GM19238 (cell line): ENCODE measurements at regions not wholly inside any gene's neighbourhood (a gene's known extent, or its start where the extent isn't known, plus 50 kb on each side); places are given as distances from the start of the nearest gene placed in this dataset.
"Not testable (repeated sequence)": the region's sequence is repeated elsewhere in the genome, so short reads cannot be mapped to it uniquely, and the experiment has no call there.

ENCODE experiments used
- DNase-seq: peaks from one replicate; pipeline ENCODE4 v3.0.0; 2011; ENCODE audit warnings: low spot score; ENCODE audit not compliant: insufficient read length

DNA sequence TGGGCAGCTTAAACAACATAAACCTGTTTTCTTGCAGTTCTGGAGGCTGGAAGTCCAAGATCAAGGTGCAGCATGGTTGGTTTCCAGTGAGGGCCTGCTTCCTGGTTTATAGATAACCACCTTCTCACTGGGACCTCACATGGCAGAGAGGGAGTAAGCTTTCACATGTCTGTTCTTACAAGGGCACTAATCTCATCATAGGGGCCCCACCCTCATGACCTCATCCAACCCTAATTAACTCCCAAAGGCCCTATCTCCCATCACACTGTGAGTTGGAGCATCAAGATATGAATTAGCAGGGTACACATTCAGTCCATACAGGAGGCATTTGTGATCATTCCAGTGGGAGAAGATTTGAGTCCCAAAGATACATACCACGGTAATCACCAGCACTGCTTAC is 50.5 kb upstream of the GRIN2A start:
- no peak for DNase-seq

DNA sequence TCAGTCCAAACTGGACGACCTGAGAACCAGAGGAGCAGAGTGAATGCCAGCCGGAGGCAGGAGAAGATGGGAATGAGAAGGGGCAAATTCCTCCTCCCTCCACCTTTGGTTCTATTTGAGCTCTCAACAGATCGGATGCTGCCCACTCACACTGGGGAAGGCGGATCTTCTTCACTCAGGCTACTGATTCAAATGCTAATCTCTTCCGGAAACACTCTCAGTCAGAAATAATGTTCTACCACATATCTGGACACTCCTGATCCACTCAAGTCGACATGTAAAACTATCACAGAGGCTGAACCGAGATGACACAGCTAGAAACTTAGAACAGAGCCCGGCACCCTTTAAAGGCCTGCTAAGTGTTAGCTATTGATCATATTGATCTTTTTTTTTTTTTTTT is 57.4 kb upstream of the GRIN2A start:
- no peak for DNase-seq

DNA sequence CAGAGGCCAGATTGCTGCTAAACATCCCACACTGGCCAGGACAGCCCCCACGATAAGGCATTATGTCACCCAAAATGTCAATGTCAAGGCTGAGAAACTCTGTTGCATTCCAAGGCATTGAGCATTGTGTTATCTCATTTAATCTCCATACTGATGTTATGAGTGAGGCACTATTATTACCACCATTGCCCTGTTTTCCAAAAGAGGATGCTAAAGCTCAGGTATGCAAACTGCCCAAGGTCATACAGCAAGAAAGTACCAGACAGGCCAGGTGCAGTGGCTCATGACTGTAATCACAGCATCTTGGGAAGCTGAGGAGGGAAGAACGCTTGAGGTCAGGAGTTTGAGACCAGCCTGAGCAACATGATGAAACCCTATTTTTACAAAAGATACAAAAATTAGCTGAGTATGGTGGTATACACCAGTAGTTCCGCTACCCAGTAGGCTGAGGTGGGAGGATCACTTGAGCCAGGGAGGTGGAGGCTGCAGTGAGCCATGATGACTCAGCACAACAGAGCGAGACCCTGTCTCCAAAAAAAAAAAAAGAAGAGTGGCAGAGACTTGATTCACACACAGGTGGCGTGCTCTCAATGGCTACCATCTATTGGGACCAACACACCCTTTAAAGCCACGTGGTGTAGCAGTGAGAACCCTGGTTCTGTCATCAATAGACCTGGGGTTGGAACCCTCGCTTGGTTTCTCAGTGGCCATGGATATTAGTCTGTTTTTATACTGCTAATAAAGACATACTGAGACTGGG is 58.8 kb upstream of the GRIN2A start:
- no peak for DNase-seq

DNA sequence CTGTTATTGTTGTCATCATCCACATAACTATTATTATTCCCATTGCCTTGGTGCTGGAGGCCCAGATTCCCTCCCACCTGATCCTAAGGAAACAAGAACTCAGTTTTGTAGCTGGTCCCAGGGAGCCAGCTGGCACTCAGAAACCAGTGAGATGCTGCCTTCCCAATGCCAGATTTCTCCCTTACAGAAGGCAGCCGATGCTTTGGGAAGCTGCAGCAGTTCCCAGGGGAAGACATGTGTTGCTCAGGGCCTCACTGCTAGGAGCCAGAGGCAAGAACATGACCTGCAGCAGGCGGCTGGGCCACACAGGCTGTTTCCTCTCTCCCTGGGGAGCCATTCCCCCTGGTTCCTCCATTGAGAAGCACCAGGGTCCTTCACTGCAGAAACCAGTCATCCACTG is 59.9 kb upstream of the GRIN2A start:
- no peak for DNase-seq

DNA sequence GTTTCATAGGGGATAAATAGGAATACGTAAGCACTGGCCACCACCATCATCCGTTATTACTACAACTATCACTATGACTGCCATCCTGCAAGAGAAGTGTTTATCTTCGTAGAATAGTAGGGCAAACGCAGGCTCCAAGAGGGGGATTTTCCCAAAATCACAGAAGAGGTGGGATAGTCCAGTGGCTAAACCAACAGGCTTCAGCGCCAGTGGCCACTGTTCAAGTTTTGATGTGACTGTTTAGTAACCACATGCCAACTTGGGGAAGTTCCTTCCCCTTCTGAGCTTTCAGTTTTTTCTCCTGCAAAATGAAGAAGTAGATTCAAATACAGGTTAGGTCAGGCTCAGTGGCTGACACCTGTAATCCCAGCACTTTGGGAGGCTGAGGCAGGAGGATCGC is 60.7 kb upstream of the GRIN2A start:
- no peak for DNase-seq

DNA sequence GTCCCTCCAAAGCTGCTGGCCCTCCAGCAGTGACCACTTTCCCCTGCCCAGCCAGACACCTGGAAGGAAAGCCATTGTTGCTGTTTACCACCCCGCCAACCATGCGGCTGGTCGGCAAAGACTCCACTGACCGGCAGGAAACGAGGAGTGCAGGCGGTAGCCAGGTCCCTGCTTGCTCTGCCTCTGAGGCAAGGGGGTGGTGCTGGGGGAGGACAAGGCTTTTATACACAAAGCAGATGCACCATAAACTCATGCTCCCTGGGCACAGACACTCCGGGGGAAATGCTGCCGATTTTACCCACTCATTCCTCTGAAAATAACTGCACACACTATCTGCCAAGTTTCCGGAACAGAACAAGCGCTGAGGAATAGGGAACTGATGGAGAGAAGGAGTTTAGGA is 62.8 kb upstream of the GRIN2A start:
- DNase-seq, result no peak

DNA sequence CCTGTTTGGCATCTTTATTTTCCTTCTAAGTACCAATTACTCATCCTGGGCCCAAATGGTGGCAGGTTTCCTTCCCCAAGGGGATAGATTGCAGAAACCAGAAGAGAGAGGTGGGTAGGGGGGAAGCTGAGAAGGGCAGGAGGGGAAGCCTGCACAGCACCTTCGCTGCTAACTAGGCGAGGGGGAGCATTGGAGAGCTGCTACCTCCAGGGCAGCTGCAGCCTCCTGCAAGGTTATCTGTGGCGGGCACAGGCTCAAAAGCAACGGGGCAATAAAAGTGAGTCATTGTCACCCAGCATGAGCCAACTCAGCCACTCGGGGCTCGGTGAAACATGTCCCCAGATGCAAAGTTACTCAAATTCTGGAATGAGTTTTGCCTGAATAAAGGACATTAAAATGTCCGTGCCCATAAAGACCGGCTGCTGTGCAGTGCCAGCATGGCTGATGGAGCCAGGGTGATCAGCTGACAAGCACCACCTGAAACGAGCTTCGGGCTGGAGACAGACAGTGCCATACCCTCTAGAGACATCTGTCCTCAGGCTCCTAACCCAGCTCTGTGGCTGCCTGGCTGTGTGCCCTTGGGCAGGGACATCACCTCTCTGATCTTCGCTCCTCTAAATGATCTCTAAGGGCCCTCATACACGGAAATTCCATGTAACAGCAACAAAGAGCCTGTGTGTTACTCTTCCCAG is 68.1 kb upstream of the GRIN2A start:
- DNase-seq, result no peak

DNA sequence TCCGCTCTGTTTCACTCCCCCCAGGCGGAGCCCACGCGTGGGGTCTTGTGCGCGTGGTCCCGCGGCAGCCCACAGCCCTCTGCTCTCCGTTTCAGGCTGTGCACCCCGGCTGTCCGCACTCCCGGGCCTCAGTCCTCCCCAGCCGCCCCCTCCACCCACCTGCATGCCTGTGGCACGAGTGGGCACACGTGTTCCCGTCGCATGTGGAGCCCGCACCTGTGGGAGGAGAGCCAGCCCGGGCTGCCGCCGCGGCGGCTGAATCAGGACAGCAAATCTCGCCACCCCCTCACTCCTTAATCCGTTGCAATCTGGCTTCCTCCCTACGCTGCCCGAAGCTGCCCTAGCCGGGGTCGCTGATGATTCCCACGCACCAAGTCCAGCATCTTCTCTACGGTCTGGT is 69.9 kb upstream of the GRIN2A start:
- DNase-seq, result no peak

DNA sequence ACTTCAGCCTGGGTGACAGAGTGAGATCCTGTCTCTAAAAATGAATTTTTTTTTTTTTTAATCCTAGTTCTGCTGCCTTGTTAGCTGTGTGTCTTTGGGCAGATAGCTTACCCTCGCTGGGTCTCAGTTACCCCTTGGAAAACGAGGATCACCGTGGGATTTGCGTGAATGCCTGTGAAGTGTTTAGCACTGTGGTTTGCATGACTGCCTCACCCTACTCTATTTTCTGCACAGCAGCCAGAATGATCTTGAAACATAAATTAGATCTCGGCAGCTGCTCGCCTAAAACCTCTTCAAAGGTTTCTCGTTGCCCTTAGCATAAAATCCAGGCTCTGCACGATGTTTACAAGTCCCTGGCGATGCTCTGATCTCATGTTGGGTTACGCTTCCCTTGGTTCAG is 71.2 kb upstream of the GRIN2A start:
- no peak for DNase-seq

DNA sequence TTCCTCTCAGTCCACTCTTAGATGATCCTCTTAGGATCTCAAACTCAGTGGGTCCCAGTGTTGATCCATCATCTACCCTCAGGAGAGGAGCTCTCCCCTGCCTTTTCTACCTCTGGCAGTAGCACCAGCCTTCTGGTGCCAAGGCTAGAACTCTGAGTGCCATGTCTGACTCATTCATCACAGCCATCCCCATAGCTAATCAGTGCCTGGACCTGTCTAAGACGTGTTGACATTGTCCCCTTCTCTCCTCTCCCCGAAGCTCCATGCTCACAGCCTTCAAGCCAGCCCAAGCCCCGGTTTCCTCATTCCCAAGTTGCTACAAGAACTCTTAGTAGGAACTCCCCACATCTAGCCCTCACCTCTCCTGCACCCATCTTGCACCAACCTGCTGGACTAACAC is 73.5 kb upstream of the GRIN2A start:
- DNase-seq, result no peak

DNA sequence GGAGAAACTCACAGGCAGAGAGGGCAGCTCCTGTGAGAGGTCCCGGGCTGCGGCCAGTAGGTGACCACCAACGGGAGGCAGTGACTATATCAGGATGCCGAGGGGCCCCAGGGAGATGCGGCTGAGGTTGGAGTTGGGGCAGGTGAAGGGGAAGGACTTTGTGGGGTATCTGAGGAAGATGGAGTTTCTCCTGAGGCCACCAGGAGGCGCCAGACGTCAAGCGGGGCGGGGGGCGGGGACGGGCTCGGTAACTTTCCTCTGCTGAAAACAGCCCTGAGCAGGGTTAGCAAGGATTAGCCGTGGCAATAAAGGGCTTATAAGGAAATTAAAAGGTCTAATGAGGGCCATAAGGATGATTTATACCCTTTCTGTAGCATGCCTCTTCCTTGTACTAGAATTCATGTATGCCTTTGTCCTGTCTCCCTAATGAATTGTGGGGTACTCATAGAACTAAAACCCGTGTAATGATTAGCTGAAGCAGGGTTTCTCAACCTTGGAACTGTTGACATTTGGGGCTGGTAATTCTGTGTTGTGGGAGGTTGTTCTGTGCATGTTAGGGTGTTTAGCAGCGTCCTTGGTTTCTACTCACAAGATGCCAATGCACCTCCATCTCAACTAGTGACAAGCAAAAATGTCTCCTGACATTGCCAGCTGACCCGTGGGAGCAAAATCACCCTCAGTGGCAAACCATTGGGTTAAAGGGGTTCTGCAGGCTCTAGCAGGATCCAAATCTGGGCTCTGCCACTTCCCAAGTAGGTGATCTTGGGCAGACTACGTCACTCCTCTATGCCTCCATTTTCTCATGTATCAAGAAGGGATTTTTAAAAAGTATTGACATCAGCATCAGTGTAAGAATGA is 74.8 kb upstream of the GRIN2A start:
- peak; percentile 72 for DNase-seq

DNA sequence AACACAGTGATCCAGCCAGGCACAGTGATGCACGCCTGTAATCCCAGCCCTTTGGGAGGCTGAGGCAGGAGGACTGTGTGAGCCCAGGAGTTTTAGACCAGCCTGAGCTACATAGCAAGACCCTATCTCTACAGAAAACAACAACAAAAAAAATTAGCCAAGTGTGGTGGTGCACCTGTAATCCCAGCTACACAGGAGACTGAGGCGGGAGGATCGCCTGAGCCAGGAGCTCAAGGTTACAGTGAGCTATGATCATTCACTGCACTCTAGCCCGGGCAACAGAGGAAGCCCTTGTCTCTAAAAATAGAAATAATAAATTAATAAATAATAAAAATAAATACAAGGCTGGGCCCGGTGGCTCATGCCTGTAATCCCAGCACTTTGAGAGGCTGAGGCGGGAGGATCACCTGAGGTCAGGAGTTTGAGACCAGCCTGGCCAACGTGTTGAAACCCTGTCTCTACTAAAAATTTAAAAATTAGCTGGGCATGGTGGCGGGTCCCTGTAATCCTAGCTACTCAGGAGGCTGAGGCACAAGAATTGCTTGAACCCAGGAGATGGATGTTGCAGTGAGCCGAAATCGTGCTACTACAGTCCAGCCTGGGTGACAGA is 75.5 kb upstream of the GRIN2A start:
- DNase-seq, result not testable (repeated sequence)

DNA sequence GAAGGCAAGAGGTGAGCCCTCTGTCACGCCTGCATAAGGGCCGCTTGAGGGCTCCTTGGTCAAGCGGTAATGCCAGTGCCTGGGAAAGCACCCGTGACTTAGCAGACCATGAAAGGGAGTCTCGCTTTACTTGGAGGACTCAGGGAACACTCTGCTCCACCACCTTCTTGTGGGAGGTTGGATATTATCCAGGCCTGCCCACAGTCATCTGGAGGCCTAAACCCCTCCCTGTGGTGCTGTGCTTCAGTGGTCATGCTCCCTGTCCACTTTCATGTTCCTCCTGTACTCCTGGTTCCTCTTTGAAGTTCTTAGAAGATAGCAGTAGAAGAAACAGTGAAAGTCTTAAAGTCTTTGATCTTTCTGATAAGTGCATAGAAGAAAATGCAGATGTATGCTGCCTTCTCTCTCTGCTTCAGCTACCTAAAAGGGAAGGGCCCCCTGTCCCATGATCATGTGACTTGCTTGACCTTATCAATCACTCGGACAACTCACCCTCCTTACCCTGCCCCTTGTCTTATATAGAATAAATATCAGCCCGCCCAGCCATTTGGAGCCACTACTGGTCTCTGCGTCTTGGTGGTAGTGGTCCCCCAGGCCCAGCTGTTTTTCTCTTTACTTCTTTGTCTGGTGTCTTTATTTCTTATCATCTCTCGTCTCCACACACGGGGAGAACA is 76.8 kb upstream of the GRIN2A start:
- not testable (repeated sequence) for DNase-seq

DNA sequence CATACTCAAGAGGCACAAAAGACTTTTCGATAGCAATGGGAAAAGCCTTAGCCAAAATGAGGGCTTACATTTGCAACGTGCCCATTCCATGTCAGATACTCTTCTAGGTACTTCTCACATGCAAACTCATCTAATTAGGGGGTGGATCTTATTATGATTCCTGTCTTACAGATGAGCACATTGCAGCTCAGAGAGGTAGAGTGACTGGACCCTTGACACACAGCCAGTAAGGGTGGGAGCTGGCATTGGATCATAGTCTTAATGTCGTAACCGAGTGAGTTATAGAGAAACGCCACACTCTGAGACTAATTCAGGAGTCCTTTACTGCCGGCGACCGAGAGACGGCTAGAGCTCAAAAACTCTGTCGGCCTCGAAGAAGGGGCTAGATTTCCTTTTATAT is 78.8 kb upstream of the GRIN2A start:
- no peak for DNase-seq

DNA sequence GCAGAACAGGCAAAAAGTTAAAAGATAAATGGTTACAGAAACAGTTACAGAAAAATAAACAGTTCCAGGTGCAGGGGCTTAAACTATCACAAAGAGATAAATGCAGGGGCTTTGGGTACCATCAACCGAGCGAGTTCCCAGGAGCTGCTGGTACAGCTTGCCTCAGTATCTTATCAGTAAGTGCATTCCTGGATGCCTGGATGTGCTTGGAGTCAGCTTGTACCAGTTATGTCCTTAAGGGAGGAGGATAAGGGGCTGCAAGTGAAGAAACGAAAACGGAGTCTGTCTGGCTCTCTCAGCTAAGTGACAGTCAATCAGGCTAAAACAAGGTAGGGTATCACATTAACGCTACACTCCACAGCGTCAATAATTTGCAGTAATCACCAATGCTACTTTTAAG is 79.3 kb upstream of the GRIN2A start:
- not testable (repeated sequence) for DNase-seq

DNA sequence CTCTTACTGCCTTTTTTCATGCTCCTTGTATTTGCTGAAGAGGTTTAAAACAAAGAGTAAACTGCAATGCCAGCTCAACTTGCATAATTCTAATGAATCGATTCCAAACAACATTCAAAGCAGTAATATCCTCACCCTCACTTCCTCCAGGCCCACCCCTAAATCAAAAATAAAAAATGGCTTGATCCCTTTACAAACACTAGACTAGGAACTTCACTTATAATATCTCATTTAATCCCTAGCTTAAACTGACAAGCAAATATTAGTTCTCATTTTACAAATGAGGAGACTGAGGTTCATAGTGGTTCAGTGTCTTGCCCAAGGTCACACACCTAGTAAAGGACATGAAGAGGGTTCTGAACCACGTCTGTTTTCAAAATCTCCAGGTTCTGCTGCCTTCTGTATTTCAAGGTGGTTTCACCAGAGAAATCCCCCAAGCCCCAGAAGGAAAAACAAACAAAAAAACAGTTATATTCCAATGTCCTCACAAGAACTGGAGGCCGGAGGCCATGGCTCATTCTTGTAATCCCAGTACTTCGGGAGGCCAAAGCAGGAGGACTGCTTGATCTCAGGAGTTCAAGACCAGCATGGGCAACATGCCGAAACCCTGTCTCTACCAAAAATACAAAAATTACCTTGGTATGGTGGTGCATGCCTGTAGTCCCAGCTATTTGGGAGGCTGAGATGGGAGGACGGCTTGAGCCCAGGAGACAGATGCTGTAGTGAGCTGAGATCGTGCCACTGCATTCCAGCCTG is 80.3 kb upstream of the GRIN2A start:
- no peak for DNase-seq

DNA sequence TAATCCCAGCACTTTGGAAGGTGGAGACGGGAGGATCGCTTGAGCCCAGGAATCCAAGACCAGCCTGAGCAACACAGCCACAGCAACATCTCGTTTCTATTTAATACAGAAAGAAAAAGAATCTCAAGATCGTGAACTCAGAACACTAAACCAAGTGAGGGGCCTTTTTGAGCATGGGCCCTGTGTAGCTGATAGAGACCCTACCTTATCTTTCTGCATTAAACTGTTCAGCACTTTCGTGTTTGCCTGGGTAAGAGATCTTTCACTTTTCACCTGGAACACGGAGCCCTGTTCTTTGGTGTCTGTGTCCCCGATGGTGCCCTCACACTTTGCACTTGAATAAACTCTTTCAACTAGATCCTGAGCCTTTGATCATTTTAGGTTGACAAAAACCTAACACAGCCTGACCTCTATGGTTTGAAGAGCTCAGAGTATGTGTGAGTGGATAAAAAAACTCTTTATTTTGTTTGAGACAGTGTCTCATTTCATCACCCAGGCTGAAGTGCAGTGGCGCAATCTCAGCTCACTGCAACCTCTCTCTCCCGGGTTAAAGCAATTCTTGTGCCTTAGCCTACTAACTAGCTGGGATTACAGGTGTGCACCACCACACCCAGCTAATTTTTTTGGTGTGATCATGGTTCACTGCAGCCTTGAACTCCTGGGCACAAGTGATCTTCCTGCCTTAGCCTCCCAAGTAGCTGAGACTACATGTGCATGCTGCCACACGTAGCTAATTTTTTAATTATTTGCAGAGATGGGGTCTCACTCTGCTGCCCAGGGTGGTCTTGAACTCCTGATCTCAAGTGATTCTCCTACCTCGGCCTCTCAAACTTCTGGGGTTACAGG is 83.8 kb upstream of the GRIN2A start:
- no peak for DNase-seq

DNA sequence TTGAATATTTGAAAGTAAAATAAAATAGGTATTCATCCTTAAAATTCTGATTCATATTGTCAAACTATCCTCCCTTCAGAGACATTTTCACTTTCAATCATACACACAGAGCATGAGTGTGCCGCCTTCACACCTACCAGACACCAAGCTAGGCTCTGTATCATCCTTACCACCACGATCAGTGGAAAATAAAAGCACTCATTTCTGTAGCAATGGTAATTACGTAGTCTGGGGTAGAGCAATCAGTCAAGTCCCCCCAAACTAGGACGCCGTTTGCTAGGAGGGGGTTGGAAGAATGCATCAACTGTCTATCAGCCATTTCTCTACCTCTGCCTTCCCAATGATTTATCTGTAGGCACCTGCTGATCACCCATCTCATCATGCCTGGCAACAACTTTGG is 84.6 kb upstream of the GRIN2A start:
- DNase-seq, result no peak

DNA sequence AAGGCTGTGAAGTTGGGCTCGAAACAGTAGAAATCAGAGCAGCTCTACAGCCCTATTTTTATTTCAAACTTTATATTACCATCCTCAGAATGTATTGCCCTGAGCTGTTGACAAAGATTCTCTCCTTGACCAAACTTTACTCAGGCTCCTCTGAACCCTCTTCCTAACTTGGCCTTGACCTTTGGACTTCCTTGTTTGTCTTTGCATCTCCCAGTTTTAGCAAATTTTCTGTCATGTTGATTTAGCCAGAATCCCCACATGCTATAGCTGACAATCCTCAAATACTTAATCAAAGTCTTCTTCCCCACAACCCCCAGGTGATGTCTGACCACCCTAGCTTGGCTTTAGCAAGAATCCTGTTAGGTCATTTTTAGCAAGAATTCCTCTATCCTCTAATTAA is 87.4 kb upstream of the GRIN2A start:
- DNase-seq, result no peak
